Karpas-422 (cell line): ENCODE measurements at regions not wholly inside any gene's neighbourhood (a gene's known extent, or its start where the extent isn't known, plus 50 kb on each side); places are given as distances from the start of the nearest gene placed in this dataset.

Source experiments
- DNase-seq: peaks from one replicate; pipeline ENCODE4 v3.0.0-alpha.2; 2015
- H2AFZ ChIP-seq: fragments of 200-600 bp; sonication (generic); 2 replicates; pipeline ENCODE4 v1.6.1; 2014; ENCODE audit warnings: antibody characterized with exemption, low read length, mixed read lengths
- H3K27ac ChIP-seq: fragments of 200-600 bp; sonication (generic); 2 replicates; pipeline ENCODE4 v1.5.1; 2014; ENCODE audit warnings: mild to moderate bottlenecking, low read length, moderate library complexity
- H3K27me3 ChIP-seq: fragments of 200-600 bp; sonication (generic); 2 replicates; pipeline ENCODE4 v1.6.1; 2014; ENCODE audit warnings: low read length, mixed read lengths
- H3K36me3 ChIP-seq: fragments of 200-600 bp; sonication (generic); 2 replicates; pipeline ENCODE4 v1.6.1; 2014; ENCODE audit warnings: low read length, mixed read lengths; ENCODE audit not compliant: insufficient read depth
- H3K4me1 ChIP-seq: fragments of 200-600 bp; sonication (generic); 2 replicates; pipeline ENCODE4 v1.6.1; 2014; ENCODE audit warnings: mild to moderate bottlenecking, low read length, mixed read lengths
- H3K4me2 ChIP-seq: fragments of 200-600 bp; sonication (generic); 2 replicates; pipeline ENCODE4 v1.6.1; 2014; ENCODE audit warnings: low read length, low read depth, mild to moderate bottlenecking; ENCODE audit not compliant: poor library complexity, severe bottlenecking
- H3K4me3 ChIP-seq: fragments of 200-600 bp; sonication (generic); 2 replicates; pipeline ENCODE4 v1.5.1; 2014; ENCODE audit warnings: mild to moderate bottlenecking, antibody characterized with exemption, low read length, mixed read lengths
- H3K79me2 ChIP-seq: fragments of 200-600 bp; sonication (generic); 2 replicates; pipeline ENCODE4 v1.6.1; 2014; ENCODE audit warnings: mild to moderate bottlenecking, low read length, mixed read lengths
- H3K9ac ChIP-seq: fragments of 200-600 bp; sonication (generic); 2 replicates; pipeline ENCODE4 v1.6.0; 2014; ENCODE audit warnings: low read length
- H3K9me2 ChIP-seq: fragments of 200-600 bp; sonication (generic), shearing (Covaris generic); replicated peaks from 2 replicates; pipeline ENCODE4 v1.6.0; 2014; ENCODE audit warnings: mild to moderate bottlenecking, low read length, moderate library complexity; ENCODE audit not compliant: insufficient read depth
- H3K9me3 ChIP-seq: fragments of 300-700, 200-600 bp; sonication (generic); 2 replicates; pipeline ENCODE4 v1.6.1; 2014; ENCODE audit warnings: low read length, mixed read lengths
- H4K20me1 ChIP-seq: fragments of 200-600 bp; sonication (generic); 2 replicates; pipeline ENCODE4 v1.6.1; 2014; ENCODE audit warnings: mild to moderate bottlenecking, antibody characterized with exemption, low read length, low read depth; ENCODE audit not compliant: insufficient read depth

DNA sequence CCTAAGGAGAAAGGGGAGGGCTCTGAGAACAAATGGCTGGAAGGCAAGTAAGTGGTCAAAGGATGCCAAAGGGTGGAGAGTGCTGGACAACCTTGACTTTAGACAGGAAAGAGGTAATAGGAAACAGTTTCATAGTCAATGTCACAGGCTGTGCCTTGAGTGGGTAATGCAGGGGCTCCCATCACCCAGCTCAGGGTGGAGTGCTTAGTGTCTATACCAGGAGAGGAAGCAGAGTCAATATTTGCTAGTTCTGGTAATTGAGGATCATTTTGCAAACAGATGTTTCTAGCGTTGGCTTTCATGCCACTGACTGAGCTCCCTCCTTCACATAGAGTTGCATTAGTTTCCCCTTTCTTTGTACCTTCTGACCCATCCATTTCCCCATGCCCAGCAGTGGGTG lies 64.6 kb upstream of the KL start:
- H3K9me2 ChIP-seq, result no peaks in the 10 kb centered on the region
- no peaks in the 10 kb centered on the region for H4K20me1 ChIP-seq
- H3K4me1 ChIP-seq, result no peaks in the 10 kb centered on the region
- no peak overlapping the region for H3K4me3 ChIP-seq
- no peak overlapping the region for H3K9ac ChIP-seq
- no peak for DNase-seq
- H3K27me3 ChIP-seq, result no peaks in the 10 kb centered on the region
- H3K79me2 ChIP-seq, result no peaks in the 10 kb centered on the region
- H2AFZ ChIP-seq, result no peak overlapping the region
- no peaks in the 10 kb centered on the region for H3K36me3 ChIP-seq
- H3K27ac ChIP-seq, result no peak overlapping the region
- no peaks in the 10 kb centered on the region for H3K9me3 ChIP-seq
- H3K4me2 ChIP-seq, result no peak overlapping the region

DNA sequence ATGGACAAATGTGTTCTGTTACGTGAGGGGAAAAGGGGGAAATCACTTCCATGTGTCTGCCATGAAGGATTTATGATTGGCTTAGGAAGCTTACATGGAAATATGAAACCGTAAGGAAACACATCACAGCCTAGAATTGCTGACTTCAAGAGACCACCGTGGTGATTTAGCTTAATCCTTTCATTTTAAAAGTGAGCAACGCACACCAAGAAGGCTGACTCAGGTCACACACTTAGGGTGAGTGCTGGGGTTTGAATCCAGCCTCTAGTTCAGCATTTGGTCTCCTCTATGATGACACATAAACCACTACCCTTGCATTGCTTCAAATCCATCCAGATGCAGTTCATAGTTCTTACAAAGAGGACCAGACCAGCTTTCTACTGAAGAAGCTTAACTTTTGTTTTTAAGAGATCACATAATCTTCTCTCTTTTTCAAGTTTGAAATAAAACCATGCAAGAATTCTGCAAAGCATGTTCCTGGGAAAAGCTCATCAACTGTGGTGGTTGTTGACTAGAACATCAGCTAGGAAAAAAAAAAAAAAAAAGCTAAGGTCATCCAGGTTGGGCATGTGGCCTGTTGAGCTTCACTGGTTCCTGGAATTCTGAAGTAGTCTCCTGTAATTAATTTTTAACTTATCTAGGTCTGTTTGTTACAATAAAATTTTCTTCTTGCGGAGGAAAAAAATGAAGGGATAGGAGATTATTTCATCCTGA lies 60.2 kb upstream of the KL start:
- H3K4me3 ChIP-seq, result no peak overlapping the region
- no peaks in the 10 kb centered on the region for H3K79me2 ChIP-seq
- no peaks in the 10 kb centered on the region for H3K4me1 ChIP-seq
- H4K20me1 ChIP-seq, result no peaks in the 10 kb centered on the region
- no peak overlapping the region for H3K4me2 ChIP-seq
- H3K27me3 ChIP-seq, result no peaks in the 10 kb centered on the region
- no peak overlapping the region for H2AFZ ChIP-seq
- no peak overlapping the region for H3K9ac ChIP-seq
- H3K9me2 ChIP-seq, result no peaks in the 10 kb centered on the region
- DNase-seq, result no peak
- H3K36me3 ChIP-seq, result no peaks in the 10 kb centered on the region
- H3K27ac ChIP-seq, result no peak overlapping the region
- no peaks in the 10 kb centered on the region for H3K9me3 ChIP-seq

DNA sequence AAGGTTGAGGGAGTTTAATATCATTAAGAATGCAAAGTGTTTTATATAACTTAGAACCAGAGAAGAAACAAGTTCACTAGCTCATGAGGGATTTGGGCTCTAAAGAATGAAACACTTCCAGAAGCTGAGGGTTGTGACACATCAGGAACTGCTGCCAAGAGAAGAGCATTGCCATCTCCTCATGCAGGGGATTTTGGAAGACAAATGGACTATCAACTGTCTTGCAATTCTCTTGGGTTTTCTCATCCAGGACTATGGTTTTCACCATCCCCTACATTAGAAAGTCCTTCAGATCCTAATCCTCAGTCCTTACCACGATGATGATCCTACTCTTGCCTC lies 59.7 kb upstream of the KL start:
- Histone ChIP-seq H3K9me2 (no peaks in the 10 kb centered on the region), H3K27me3 (no peaks in the 10 kb centered on the region), H3K4me2 (no peak overlapping the region), H3K4me1 (no peaks in the 10 kb centered on the region), H4K20me1 (no peaks in the 10 kb centered on the region), H3K9ac (no peak overlapping the region), H3K36me3 (no peaks in the 10 kb centered on the region), H3K79me2 (no peaks in the 10 kb centered on the region), H3K9me3 (no peaks in the 10 kb centered on the region), H2AFZ (no peak overlapping the region), H3K4me3 (no peak overlapping the region), H3K27ac (no peak overlapping the region)
- no peak for DNase-seq

DNA sequence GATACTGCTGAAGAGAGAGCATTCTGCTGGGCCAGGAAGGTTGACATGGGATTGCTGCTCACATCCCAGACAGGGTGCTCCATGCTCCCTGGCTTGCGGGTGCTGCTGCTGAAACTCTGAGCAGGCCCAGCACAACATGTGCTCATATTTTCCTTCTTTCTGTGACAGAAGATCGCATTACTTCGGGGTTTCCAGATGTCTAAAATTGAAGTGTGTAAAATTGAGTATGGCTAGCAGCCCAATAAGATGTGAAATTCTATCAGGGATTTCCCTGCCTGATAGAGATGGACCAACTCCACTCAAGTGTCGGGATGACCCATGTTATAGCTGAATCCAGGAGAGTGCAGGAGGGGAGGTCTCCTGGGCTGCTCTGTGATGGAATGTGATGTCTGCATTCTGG lies 55.6 kb upstream of the KL start:
- H3K9me3 ChIP-seq, result no peaks in the 10 kb centered on the region
- no peak overlapping the region for H3K4me2 ChIP-seq
- no peak overlapping the region for H3K27ac ChIP-seq
- H3K4me1 ChIP-seq, result no peaks in the 10 kb centered on the region
- H3K79me2 ChIP-seq, result no peaks in the 10 kb centered on the region
- H3K27me3 ChIP-seq, result no peaks in the 10 kb centered on the region
- H4K20me1 ChIP-seq, result no peaks in the 10 kb centered on the region
- no peak overlapping the region for H2AFZ ChIP-seq
- no peaks in the 10 kb centered on the region for H3K9me2 ChIP-seq
- no peak overlapping the region for H3K9ac ChIP-seq
- no peak overlapping the region for H3K4me3 ChIP-seq
- no peak for DNase-seq
- no peaks in the 10 kb centered on the region for H3K36me3 ChIP-seq

DNA sequence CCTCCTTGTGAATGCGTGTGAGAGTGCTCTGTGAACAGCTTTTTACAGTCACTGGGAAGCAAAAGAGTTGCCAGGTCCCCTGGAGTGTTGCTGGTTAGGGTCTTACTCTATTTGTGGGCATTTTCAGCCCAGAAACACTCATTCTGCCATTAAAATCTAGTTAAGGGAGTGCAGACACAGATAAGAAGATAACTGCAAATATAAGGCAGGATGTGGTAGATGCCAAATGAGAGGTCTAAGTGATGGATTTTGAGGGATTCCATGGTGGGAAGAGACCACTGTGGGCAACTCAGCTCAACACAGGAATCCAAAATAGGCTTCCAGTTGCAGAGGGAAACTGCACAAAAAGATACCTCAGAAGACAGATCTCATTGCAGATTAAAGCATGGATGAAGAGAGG lies 54.5 kb upstream of the KL start:
- no peaks in the 10 kb centered on the region for H3K79me2 ChIP-seq
- H3K4me1 ChIP-seq, result no peaks in the 10 kb centered on the region
- H3K9me2 ChIP-seq, result no peaks in the 10 kb centered on the region
- H3K9me3 ChIP-seq, result no peaks in the 10 kb centered on the region
- no peak overlapping the region for H3K4me2 ChIP-seq
- no peak overlapping the region for H2AFZ ChIP-seq
- DNase-seq, result no peak
- no peak overlapping the region for H3K4me3 ChIP-seq
- H3K9ac ChIP-seq, result no peak overlapping the region
- H4K20me1 ChIP-seq, result no peaks in the 10 kb centered on the region
- H3K36me3 ChIP-seq, result no peaks in the 10 kb centered on the region
- no peaks in the 10 kb centered on the region for H3K27me3 ChIP-seq
- H3K27ac ChIP-seq, result no peak overlapping the region

DNA sequence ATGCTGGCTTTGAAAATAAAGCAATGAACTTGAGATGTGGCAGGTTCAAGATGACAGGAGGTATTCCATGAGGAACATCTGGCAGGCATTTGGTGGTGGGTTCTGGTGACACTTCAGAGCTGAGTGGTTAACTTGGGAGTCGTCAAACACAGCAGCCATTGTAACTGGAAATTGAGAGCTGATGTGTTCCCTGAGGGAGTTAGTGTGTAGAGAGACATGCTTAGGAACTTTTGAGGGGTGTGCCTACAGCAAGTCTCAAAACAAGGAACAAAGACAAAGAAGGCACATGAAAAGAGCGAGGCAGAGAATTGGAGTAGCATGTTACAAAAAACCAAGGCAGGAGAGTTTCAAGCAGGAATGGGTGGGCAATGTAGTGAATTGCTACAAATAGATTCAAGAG lies 53.9 kb upstream of the KL start:
- Histone ChIP-seq H3K4me2 (no peak overlapping the region), H3K9me3 (no peaks in the 10 kb centered on the region), H4K20me1 (no peaks in the 10 kb centered on the region), H3K9ac (no peak overlapping the region), H2AFZ (no peak overlapping the region), H3K4me3 (no peak overlapping the region), H3K27ac (no peak overlapping the region), H3K4me1 (no peaks in the 10 kb centered on the region), H3K27me3 (no peaks in the 10 kb centered on the region), H3K36me3 (no peaks in the 10 kb centered on the region), H3K9me2 (no peaks in the 10 kb centered on the region), H3K79me2 (no peaks in the 10 kb centered on the region)
- no peak for DNase-seq

DNA sequence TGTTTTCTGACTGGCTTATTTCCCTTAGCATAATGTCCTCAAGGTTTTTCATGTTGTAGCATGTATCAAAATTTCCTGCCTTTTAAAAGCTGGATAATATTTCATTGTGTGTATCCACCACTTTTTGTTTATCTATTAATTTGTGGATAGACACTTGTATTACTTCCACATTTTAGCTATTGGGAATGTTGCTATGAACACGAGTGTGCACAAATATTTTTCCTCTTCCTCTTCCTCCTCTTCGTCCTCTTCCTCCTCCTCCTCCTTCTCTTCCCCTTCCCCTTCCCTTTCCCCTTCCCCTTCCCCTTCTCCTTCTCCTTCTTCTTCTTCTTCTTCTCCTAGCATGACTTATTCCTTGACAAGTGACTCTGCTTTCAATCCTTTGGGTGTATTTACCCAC lies 51.2 kb upstream of the KL start:
- H3K4me1 ChIP-seq, result no peaks in the 10 kb centered on the region
- no peaks in the 10 kb centered on the region for H4K20me1 ChIP-seq
- no peaks in the 10 kb centered on the region for H3K9me3 ChIP-seq
- H3K79me2 ChIP-seq, result no peaks in the 10 kb centered on the region
- no peaks in the 10 kb centered on the region for H3K36me3 ChIP-seq
- H3K9me2 ChIP-seq, result no peaks in the 10 kb centered on the region
- no peak overlapping the region for H3K4me2 ChIP-seq
- DNase-seq, result no peak
- no peak overlapping the region for H3K27ac ChIP-seq
- H3K27me3 ChIP-seq, result no peaks in the 10 kb centered on the region
- no peak overlapping the region for H3K9ac ChIP-seq
- no peak overlapping the region for H3K4me3 ChIP-seq
- H2AFZ ChIP-seq, result no peak overlapping the region
